Body of pancreas (tissue), 4 donors: ENCODE measurements at regions not wholly inside any gene's neighbourhood (a gene's known extent, or its start where the extent isn't known, plus 50 kb on each side); places are given as distances from the start of the nearest gene placed in this dataset.

Source experiments
- ATAC-seq: fragments of 150-250 bp; one replicate; pipeline ENCODE4 v1.9.1; 2016
- DNase-seq, 4 donors: peaks; one replicate each; pipeline ENCODE4 v3.0.0-alpha.2; 2019
- H3K27ac ChIP-seq, 4 donors: fragments of 200-600 bp; sonication (generic); 1 replicate in 3 of 4; 2 replicates in 1 of 4; pipeline versions ENCODE4 v1.5.1 to v1.6.1; 2016 to 2019; ENCODE audit warnings: mild to moderate bottlenecking in 1 of 4, mixed read lengths in 1 of 4, moderate library complexity in 1 of 4
- H3K27me3 ChIP-seq, 2 donors: fragments of 200-600 bp; sonication (generic); one replicate each; pipeline ENCODE4 v1.6.0; 2016; ENCODE audit warnings: mild to moderate bottlenecking in 1 of 2
- H3K36me3 ChIP-seq, 2 donors: fragments of 200-600 bp; sonication (generic); replicated peaks in 1 of 2; 2 replicates each; pipeline ENCODE4 v1.5.1; 2016; ENCODE audit warnings: low read depth in 2 of 2; ENCODE audit not compliant: insufficient read depth in 1 of 2
- H3K4me1 ChIP-seq: fragments of 200-600 bp; sonication (generic); one replicate; pipeline ENCODE4 v1.6.0; 2016
- H3K4me3 ChIP-seq, 2 donors: fragments of 200-600 bp; sonication (generic); 1 replicate in 1 of 2; 2 replicates in 1 of 2; pipeline ENCODE4 v1.5.1; 2016 to 2019
- H3K9me3 ChIP-seq, 3 donors: fragments of 200-600 bp; sonication (generic); 1 replicate in 2 of 3; 2 replicates in 1 of 3; pipeline ENCODE4 v1.5.1; 2016
- POLR2A ChIP-seq, 3 donors: fragments of 450-650 bp; IDR thresholded peaks; one replicate each; pipeline ENCODE4 v1.6.1; 2016; ENCODE audit warnings: antibody characterized with exemption in 3 of 3, mild to moderate bottlenecking in 2 of 3
- WGBS, 2 donors: methylation state at CpG; one replicate each; pipeline ENCODE4 v1.1.5; 2017; 5-methylcytosine and 5-hydroxymethylcytosine counted together
- intact Hi-C: fragments of 100-400 bp; cut with DNase I; formaldehyde crosslinking; loops from one replicate; pipeline ENCODE4 v1.15.1; 2023
- TF ChIP-seq, protein P1 (sequence below), 7 experiments: fragments of 450-650 bp in 4 of 7; fragments of 200-600 bp in 3 of 7; sonication (generic) in 3 of 7; IDR thresholded peaks; one replicate each; pipeline ENCODE4 v1.5.1; 2016 to 2019; ENCODE audit warnings: antibody characterized with exemption in 7 of 7

DNA sequence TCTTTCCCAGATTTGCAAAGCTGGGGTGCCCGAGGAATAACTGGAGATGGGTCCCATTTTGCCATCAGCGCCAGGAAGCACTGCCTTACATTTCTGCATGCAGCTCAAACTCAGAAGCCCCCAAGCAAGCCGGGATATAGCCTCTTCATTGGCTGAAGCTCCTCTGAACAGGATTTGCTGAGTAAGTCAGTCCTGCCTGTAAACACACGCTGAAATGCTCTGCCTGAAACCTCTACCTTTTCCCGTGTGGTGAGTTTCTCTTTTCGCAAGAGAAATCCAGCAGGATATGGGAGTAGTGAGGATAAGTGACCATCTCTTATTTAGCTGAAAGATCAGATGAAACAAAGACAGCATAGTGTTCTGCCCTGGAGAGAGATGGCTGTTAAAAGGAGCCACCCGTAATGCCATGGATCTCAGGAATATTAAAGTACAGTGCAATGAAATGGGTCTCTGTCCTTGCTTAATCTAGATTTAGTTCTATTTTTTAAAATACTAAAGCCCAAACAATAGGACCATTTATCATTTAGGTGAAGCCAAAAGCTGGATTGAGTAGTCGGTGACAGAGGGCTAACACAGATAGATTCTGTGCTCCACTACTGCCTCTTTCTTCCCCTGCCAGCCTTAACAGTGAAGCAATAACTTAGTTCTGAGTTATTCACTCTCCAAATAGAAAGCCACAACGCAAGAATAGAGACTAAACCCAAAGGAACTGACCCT is 177.5 kb upstream of the PPP2R2B start:
- H3K4me1 ChIP-seq = no peaks in the 10 kb centered on the region
- H3K4me3 ChIP-seq = no peak overlapping the region
- DNase-seq (no peak), ATAC-seq (no peak)
- H3K9me3 ChIP-seq = no peaks in the 10 kb centered on the region
- H3K27me3 ChIP-seq = no peaks in the 10 kb centered on the region
- no peak overlapping the region for H3K27ac ChIP-seq
- H3K36me3 ChIP-seq = no peaks in the 10 kb centered on the region
- intact Hi-C loops = no loop called here
- 34 to 40% methylated on average over 9 of the region's 9 CpGs for WGBS, 2 donors
- TF ChIP-seq POLR2A (IDR thresholded peaks at IDR 0.05) = no peak
- TF ChIP-seq, protein P1, sequence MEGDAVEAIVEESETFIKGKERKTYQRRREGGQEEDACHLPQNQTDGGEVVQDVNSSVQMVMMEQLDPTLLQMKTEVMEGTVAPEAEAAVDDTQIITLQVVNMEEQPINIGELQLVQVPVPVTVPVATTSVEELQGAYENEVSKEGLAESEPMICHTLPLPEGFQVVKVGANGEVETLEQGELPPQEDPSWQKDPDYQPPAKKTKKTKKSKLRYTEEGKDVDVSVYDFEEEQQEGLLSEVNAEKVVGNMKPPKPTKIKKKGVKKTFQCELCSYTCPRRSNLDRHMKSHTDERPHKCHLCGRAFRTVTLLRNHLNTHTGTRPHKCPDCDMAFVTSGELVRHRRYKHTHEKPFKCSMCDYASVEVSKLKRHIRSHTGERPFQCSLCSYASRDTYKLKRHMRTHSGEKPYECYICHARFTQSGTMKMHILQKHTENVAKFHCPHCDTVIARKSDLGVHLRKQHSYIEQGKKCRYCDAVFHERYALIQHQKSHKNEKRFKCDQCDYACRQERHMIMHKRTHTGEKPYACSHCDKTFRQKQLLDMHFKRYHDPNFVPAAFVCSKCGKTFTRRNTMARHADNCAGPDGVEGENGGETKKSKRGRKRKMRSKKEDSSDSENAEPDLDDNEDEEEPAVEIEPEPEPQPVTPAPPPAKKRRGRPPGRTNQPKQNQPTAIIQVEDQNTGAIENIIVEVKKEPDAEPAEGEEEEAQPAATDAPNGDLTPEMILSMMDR (IDR thresholded peaks at IDR 0.05) = no peak

DNA sequence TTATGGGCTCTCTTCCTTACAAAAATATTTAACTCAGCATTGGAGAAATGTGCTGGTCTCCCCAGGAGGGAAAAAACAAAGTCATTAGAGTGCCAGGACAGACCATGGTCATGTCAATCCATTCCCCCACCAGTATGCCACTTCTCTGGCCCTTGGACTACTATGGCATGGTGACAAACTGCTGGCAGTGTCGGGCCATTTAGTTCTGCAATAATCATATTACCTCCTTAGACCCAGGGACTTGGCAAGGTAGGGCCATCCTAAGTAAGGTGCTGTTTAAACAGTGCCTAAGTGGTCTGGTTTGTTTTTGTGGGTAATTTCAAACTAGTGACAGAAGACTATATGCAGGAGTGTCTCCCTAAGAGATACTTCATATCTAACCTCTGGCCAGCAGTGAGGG is 177.8 kb upstream of the STK32A start:
- DNase-seq (no peak), ATAC-seq (no peak)
- no peak for TF ChIP-seq POLR2A (IDR thresholded peaks at IDR 0.05)
- TF ChIP-seq, protein P1 (IDR thresholded peaks at IDR 0.05) = no peak
- Histone ChIP-seq H3K4me1 (no peaks in the 10 kb centered on the region), H3K4me3 (no peak overlapping the region), H3K27me3 (no peaks in the 10 kb centered on the region), H3K27ac (no peak overlapping the region), H3K9me3 (no peaks in the 10 kb centered on the region), H3K36me3 (no peaks in the 10 kb centered on the region)
- intact Hi-C loops = no loop called here
- 62 to 68% methylated on average over 1 of the region's 1 CpG for WGBS, 2 donors

DNA sequence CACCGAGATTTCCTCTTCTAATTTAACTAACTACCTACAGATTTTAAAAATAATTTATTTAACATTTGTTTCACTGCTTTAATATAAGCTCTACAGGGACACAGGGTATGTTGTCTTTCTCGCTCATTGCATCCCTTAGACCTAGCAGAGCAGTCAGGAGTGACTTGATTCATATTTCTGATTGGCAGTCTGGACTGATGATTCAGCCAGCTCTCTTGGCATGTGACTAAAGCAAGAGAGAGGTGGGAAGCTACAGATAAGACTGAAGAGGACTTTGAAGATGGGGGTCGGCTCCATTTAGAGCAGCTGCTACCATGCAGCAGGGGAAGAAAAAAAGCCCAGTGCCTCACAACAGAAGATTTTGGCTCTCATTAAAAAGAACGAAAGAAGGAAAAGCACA is 173.4 kb upstream of the STK32A start:
- H3K4me3 ChIP-seq = no peak overlapping the region
- intact Hi-C loops = no loop called here
- ATAC-seq = no peak
- DNase-seq = no peak
- H3K36me3 ChIP-seq = no peaks in the 10 kb centered on the region
- H3K27ac ChIP-seq = no peak overlapping the region
- no peaks in the 10 kb centered on the region for H3K9me3 ChIP-seq
- no peaks in the 10 kb centered on the region for H3K27me3 ChIP-seq
- H3K4me1 ChIP-seq = no peaks in the 10 kb centered on the region
- 63% methylated on average over 4 of the region's 4 CpGs for WGBS, 2 donors
- no peak for TF ChIP-seq POLR2A (IDR thresholded peaks at IDR 0.05)
- TF ChIP-seq, protein P1 (IDR thresholded peaks at IDR 0.05) = no peak

DNA sequence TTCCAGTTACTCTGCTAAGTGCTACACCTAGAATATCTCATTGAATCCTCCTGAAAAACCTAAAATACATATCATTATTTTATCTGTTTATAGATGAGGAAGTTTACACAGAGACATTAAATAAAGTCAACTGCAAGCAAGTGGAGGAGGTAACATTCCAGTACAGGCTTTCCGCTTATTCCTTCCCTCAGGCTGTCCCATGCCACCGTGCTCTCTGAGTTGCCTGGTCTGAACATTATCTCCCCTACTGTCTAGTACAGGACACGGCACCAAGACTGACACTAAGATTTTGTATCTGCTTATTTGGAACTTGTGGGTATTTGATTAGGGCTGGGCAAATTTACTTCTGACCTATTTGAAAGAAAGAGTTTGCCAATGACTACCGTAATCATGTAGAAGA is 172.4 kb upstream of the STK32A start:
- no peaks in the 10 kb centered on the region for H3K9me3 ChIP-seq
- no peaks in the 10 kb centered on the region for H3K4me1 ChIP-seq
- intact Hi-C loops = no loop called here
- ATAC-seq = no peak
- H3K27me3 ChIP-seq = no peaks in the 10 kb centered on the region
- no peak overlapping the region for H3K4me3 ChIP-seq
- H3K27ac ChIP-seq = no peak overlapping the region
- no peaks in the 10 kb centered on the region for H3K36me3 ChIP-seq
- TF ChIP-seq, protein P1 (IDR thresholded peaks at IDR 0.05) = no peak
- no peak for TF ChIP-seq POLR2A (IDR thresholded peaks at IDR 0.05)
- WGBS, 2 donors = 60 to 81% methylated on average over 4 of the region's 4 CpGs
- no peak for DNase-seq

DNA sequence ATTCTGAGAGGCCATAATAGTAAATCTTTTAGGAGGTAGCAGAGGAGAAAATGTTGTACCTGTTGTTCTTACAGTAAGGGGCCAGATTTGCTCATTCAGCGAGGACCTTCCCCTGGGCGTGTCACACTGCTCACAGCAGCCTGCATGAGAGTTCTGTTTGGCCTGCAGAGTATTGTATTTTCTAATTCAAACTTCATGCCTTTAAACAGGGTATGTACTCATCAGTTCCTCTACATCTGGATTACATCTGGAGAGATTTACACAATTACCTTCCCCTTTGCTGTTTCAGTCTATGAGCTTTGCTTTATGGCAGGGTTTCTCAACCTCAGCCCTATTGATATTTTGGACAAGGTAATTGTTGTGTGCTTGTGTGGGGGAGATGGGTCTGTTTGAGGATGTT is 170.9 kb upstream of the STK32A start:
- H3K27me3 ChIP-seq = no peaks in the 10 kb centered on the region
- no peak overlapping the region for H3K4me3 ChIP-seq
- ATAC-seq (no peak), DNase-seq (no peak)
- intact Hi-C loops = no loop called here
- no peak for TF ChIP-seq POLR2A (IDR thresholded peaks at IDR 0.05)
- TF ChIP-seq, protein P1 (IDR thresholded peaks at IDR 0.05) = no peak
- H3K36me3 ChIP-seq = no peaks in the 10 kb centered on the region
- no peaks in the 10 kb centered on the region for H3K9me3 ChIP-seq
- H3K27ac ChIP-seq = no peak overlapping the region
- H3K4me1 ChIP-seq = no peaks in the 10 kb centered on the region
- 85 to 96% methylated on average over 2 of the region's 2 CpGs for WGBS, 2 donors
